GM21423 (cell line): ENCODE measurements at regions not wholly inside any gene's neighbourhood (a gene's known extent, or its start where the extent isn't known, plus 50 kb on each side); places are given as distances from the start of the nearest gene placed in this dataset.

ENCODE experiments used
- ATAC-seq: cut with Tn5 transposase; IDR thresholded peaks from one replicate; pipeline ENCODE4 v1.9.1; 2021; ENCODE audit warnings: mild to moderate bottlenecking, moderate library complexity; ENCODE audit not compliant: unreplicated experiment

GRCh38 chr12:127652281-127652680 lies 614.7 kb upstream of the TMEM132C start:
- ATAC-seq: no peak

GRCh38 chr12:127654383-127654985 lies 612.5 kb upstream of the TMEM132C start:
- ATAC-seq: no peak

GRCh38 chr12:127655691-127656090 lies 611.3 kb upstream of the TMEM132C start:
- no peak for ATAC-seq

- no peak for ATAC-seq
Observed at GRCh38 chr12:127656266-127656665, 610.7 kb upstream of the TMEM132C start.

- ATAC-seq: no peak
Observed at GRCh38 chr12:127657036-127657435, 609.9 kb upstream of the TMEM132C start.

GRCh38 chr12:127660961-127661360 lies 606.0 kb upstream of the TMEM132C start:
- ATAC-seq: no peak

GRCh38 chr12:127663716-127664115 lies 603.3 kb upstream of the TMEM132C start:
- ATAC-seq: no peak

- no peak for ATAC-seq
Observed at GRCh38 chr12:127664901-127665300, 602.1 kb upstream of the TMEM132C start.

GRCh38 chr12:127667131-127667685 lies 599.8 kb upstream of the TMEM132C start:
- ATAC-seq: no peak

- no peak for ATAC-seq
Observed at GRCh38 chr12:127670294-127670693, 596.7 kb upstream of the TMEM132C start.

- no peak for ATAC-seq
Observed at GRCh38 chr12:127670796-127671195, 596.2 kb upstream of the TMEM132C start.

GRCh38 chr12:127675936-127676335 lies 591.0 kb upstream of the TMEM132C start:
- ATAC-seq: no peak

- peak; percentile 48 for ATAC-seq
Observed at GRCh38 chr12:127677537-127678131, 589.3 kb upstream of the TMEM132C start.

- no peak for ATAC-seq
Observed at GRCh38 chr12:127678945-127679344, 588.0 kb upstream of the TMEM132C start.

GRCh38 chr12:127680516-127680915 lies 586.5 kb upstream of the TMEM132C start:
- ATAC-seq: no peak

- no peak for ATAC-seq
Observed at GRCh38 chr12:127681151-127681754, 585.7 kb upstream of the TMEM132C start.

GRCh38 chr12:127685491-127685890 lies 581.5 kb upstream of the TMEM132C start:
- no peak for ATAC-seq

- no peak for ATAC-seq
Observed at GRCh38 chr12:127685931-127686330, 581.0 kb upstream of the TMEM132C start.

GRCh38 chr12:127687181-127687580 lies 579.8 kb upstream of the TMEM132C start:
- no peak for ATAC-seq

- ATAC-seq: no peak
Observed at GRCh38 chr12:127688906-127689428, 578.0 kb upstream of the TMEM132C start.

GRCh38 chr12:127690161-127690560 lies 576.8 kb upstream of the TMEM132C start:
- no peak for ATAC-seq

GRCh38 chr12:127696963-127697362 lies 570.0 kb upstream of the TMEM132C start:
- no peak for ATAC-seq
